Right renal cortex interstitium (tissue), 3 donors: ENCODE measurements at regions not wholly inside any gene's neighbourhood (a gene's known extent, or its start where the extent isn't known, plus 50 kb on each side); places are given as distances from the start of the nearest gene placed in this dataset.

Experiments used
- DNase-seq, 3 donors: peaks; one replicate each; pipeline ENCODE4 v3.0.0-alpha.2; 2013; ENCODE audit warnings: low read depth in 3 of 3, low spot score in 2 of 3

DNA sequence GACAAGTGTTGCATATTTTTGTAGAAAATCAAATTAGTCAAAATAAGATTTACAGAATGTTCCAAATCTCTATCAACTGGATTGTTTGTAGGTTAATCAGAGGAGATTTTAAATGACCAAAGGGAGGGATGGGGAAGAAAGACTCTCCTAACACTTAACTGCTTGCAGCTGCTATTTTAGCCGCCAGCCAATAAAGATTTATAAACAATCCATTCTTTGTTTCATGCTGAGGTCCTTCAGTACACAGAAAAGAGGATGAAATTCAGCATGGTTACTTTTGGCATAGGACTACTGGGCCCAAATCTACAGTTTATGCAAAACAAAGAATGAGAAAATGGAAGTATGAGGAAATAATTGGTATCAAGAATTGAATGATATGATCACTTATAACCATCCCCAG lies 86.4 kb upstream of the FN1 start:
- no peak for DNase-seq

GRCh38 chr2:215521031-215521430 lies 85.2 kb upstream of the FN1 start:
- DNase-seq: no peak

GRCh38 chr2:215517391-215517790 lies 81.5 kb upstream of the FN1 start:
- DNase-seq: no peak

DNA sequence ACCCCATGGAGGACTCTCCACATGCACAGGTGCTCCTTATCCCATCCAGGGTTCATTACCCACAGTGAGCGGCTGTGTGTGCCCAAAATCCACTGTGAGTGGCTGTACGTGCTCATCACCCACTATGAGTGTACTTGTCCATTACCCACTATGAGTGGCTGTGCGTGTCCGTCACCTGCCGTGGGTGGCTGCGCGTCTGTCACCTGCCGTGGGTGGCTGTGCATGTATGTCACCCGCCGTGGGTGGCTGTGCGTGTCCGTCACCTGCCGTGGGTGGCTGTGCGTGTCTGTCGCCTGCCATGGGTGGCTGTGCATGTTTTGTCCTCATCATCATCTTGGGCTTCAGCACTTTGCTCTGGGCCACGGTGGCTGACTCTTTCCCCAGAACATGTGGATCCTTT lies 78.6 kb upstream of the FN1 start:
- DNase-seq: no peak

- DNase-seq: no peak
These were observed 75.8 kb upstream of the FN1 start for GRCh38 chr2:215511454-215512346.

- DNase-seq: no peak
These were observed 72.0 kb upstream of the FN1 start for GRCh38 chr2:215507836-215508235.

DNA sequence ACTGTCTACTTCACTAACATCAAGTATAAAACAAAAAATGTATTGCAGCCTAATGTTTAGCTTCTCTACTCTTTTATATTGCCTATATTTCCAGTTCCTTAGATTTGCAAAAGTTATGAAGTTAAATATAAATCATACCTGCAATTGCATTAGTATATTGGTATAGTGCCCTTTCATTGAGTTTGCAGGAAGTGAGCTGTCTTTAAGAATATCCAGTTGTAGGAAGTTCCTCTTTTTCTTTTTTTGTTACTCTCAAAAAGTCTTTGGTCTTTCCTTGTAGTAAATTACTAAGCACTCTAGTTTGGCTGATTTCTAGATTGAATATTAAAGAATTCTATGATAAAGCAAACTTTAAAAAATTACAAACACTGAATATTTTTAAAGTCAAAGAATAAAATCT lies 71.3 kb upstream of the FN1 start:
- no peak for DNase-seq

DNA sequence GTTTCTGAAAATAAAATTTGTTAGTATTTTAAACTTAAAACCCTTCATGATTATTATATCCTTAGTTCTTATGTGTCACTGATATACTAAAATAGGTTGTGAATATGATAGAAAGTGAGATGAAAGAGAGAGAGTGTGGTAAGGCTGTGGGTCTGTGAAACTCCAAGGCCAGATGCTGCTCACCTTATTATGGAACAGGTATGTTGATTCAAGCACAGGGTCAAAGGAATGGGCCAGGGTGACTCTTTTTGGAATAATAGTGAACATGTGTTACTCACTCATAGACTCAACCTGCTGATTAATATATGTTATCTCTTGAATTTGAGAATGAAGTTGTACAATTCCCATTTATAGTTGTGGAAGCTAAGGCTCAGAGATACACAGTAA lies 70.7 kb upstream of the FN1 start:
- DNase-seq: no peak

DNA sequence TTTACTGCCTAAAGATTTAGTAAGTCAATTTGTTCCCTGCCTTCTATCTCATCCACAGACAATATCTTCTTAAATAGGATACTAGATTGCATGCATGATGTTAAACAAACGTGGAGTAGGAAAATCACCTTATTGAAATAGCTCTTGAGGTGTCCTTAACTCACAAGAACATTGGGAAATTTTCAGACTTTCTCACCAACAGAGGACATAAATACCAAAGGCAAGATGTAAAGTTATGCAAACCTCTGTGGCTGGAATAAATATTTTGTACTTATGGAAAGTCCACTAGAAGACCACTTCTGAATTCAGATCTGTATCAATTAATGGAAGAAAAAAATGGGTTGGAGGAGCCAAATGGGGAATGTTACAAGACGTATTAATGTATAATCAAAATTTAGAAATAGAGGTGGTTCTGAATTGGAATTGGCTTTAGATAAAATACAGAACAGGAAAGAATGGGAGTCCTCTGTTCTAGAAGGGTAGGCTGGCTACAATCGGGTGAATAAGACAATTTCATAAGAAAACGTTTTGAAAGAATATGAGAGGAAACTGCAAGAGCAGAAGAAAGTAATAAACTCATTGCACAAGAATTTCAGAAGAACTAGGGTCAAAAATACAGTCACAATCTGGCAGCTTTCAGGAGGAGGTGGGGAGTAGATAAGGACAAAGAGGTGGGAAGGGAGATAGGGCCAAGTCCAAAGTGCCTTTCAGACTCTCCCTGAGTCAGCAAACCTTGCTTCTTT lies 69.3 kb upstream of the FN1 start:
- DNase-seq: no peak

- DNase-seq: no peak
These were observed 68.7 kb upstream of the FN1 start for GRCh38 chr2:215504547-215504946.

- DNase-seq: no peak
These were observed 67.5 kb upstream of the FN1 start for GRCh38 chr2:215503381-215503780.

DNA sequence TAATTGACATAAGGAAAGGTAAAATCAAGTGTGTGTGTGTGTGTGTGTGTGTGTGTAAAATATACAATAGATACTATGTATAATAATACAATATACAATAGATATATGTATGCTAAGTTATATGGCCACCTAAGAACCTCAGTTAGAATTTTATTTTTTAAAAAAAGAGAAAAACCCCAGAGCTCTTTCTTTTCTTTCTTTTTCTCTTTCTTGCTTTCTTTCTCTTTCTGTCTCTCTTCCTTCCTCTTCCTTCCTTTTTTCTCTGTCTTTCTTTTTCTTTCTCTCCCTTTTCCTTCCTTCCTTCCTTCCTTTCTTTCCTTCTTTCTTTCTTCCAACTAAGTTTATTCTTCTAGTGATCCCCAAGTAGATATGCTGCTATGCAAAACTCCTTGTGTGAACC lies 64.6 kb upstream of the FN1 start:
- no peak for DNase-seq

DNA sequence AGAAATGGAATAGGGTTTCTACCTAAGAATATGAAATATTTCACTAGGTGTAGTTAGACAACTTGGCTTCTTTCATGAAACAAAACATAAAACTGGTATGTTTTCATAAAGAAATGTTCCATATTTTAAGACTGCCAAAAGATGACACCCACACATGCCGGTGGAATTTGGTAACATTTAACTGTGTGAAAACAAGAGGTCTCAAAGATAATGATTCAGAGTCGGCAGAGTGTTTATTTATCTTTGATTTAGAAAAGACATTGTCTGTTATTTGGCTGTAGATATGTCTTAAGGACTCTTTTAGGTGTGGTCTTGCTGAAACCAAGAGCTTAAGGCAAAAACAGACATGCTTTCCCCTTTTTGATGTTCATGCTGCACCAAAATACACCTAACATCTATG lies 63.5 kb upstream of the FN1 start:
- DNase-seq: no peak

- no peak for DNase-seq
These were observed 62.6 kb upstream of the FN1 start for GRCh38 chr2:215498431-215498830.

- no peak for DNase-seq
These were observed 57.5 kb upstream of the FN1 start for GRCh38 chr2:215493376-215493775.

DNA sequence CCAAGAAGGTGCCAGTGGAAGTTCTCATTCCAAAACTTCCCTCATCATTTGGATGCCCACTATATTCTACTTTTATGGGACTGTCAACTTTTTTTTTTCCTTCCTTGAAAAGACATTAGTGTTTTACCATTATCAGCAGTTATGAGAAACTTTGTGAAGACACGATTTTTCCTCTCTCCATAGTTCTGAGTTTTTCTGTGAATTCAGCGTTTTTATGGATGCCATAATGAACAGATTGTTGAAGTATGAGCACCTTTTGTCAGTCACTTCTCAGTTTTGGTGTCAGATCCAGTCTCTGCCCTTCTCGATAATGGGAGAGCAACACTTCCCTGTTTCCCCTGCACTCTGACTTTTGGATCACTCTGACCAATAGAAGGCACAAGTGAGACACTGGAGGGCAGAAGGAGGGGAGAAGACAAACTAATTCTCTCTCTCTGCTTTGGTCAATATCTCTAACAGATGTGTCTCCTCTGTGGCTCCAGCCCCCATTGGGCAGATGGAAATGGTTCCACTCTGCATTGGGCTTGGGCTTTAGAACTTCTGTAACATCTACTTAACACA lies 53.5 kb upstream of the FN1 start:
- no peak for DNase-seq

- no peak for DNase-seq
These were observed 51.1 kb upstream of the FN1 start for GRCh38 chr2:215487002-215487372.

- DNase-seq: no peak
These were observed 50.6 kb upstream of the FN1 start for GRCh38 chr2:215486291-215487001.
